ENCODE measurements at regions not wholly inside any gene's neighbourhood (a gene's known extent, or its start where the extent isn't known, plus 50 kb on each side); places are given as distances from the start of the nearest gene placed in this dataset.
"Not testable (repeated sequence)": the region's sequence is repeated elsewhere in the genome, so short reads cannot be mapped to it uniquely, and the experiment has no call there.

DNA sequence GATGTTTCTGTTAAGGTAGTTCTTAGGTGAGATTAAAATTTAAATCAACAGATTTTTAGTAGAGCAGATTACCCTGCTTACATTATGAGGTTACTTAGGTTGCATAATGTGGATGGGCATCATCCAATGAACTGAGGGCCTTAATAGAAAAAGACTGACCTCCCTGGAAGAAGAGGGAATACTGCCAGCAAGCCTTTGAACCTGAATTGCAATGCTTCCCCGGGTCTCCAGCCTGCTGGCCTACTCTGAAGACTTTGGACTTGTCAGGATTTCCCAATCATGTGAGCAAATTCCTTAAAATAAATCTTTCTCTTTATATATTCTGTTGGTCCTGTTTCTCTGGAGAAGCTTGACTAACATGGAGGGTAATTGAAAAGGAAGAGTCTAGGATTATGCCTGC is 542.1 kb upstream of the ARRDC3 start:
- TF ChIP-seq, protein P1, sequence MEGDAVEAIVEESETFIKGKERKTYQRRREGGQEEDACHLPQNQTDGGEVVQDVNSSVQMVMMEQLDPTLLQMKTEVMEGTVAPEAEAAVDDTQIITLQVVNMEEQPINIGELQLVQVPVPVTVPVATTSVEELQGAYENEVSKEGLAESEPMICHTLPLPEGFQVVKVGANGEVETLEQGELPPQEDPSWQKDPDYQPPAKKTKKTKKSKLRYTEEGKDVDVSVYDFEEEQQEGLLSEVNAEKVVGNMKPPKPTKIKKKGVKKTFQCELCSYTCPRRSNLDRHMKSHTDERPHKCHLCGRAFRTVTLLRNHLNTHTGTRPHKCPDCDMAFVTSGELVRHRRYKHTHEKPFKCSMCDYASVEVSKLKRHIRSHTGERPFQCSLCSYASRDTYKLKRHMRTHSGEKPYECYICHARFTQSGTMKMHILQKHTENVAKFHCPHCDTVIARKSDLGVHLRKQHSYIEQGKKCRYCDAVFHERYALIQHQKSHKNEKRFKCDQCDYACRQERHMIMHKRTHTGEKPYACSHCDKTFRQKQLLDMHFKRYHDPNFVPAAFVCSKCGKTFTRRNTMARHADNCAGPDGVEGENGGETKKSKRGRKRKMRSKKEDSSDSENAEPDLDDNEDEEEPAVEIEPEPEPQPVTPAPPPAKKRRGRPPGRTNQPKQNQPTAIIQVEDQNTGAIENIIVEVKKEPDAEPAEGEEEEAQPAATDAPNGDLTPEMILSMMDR (IDR thresholded peaks at IDR 0.05), result no peak
- no peaks in the 10 kb centered on the region for H3K4me1 ChIP-seq
- H3K36me3 ChIP-seq, result no peaks in the 10 kb centered on the region
- H3K4me3 ChIP-seq, result no peak overlapping the region
- H3K27me3 ChIP-seq, result no peaks in the 10 kb centered on the region
- no peak for DNase-seq
- H3K9me3 ChIP-seq, result no peaks in the 10 kb centered on the region
- intact Hi-C loops (cut with DNase I; ENCODE audit: low total_unique reads), result no loop called here
- no peak overlapping the region for H3K27ac ChIP-seq

DNA sequence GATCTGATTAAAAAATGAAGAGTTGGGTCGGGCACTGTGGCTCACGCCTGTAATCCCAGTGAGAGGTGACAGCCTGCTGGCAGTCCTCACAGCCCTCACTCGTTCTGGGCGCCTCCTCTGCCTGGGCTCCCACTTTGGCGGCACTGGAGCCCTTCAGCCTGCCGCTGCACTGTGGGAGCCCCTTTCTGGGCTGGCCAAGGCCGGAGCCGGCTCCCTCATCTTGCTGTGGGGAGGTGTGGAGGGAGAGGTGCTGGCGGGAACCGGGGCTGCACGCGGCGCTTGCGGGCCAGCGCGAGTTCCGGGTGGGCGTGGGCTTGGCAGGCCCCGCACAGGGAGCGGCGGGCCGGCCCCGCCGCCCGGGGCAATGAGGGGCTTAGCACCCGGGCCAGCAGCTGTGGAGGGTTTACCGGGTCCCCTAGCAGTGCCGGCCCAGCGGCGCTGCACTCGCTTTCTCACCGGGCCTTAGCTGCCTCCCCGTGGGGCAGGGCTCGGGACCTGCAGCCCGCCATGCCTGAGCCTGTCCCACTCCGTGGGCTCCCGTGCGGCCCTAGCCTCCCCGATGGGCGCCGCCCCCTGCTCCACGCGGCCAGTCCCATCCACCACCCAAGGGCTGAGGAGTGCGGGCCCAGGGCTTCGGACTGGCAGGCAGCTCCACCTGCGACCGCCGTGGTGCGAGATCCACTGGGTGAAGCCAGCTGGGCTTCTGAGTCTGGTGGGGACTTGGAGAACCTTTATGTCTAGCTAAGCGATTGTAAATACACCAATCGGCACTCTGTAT is 534.1 kb upstream of the ARRDC3 start:
- intact Hi-C loops (cut with DNase I; ENCODE audit: low total_unique reads); H3K9me3 ChIP-seq; H3K27me3 ChIP-seq; H3K36me3 ChIP-seq; H3K4me1 ChIP-seq; H3K4me3 ChIP-seq; H3K27ac ChIP-seq: not testable (repeated sequence)
- DNase-seq, result peak in 1 of 2 donors; percentile 58

DNA sequence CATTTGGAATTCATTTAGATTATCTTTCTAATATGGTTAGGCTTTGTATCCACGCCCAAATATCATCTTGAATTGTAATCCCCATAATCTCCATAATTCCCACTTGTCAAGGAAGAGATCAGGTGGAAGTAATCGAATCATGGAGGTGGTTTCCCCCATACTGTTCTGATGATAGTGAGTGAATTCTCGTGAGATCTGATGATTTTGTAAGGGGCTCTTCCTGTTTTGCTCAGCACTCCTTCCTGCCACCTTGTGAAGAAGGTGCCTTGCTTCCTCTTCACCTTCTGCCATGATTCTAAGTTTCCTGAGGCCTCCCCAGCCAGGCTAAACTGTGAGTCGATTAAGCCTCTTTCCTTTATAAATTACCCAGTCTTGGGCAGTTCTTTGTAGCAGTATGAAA is 527.5 kb upstream of the ARRDC3 start:
- TF ChIP-seq, protein P1 (IDR thresholded peaks at IDR 0.05), result no peak
- no peaks in the 10 kb centered on the region for H3K9me3 ChIP-seq
- H3K4me1 ChIP-seq, result no peaks in the 10 kb centered on the region
- intact Hi-C loops (cut with DNase I; ENCODE audit: low total_unique reads), result no loop called here
- DNase-seq, result no peak
- no peak overlapping the region for H3K4me3 ChIP-seq
- H3K27me3 ChIP-seq, result no peaks in the 10 kb centered on the region
- H3K27ac ChIP-seq, result no peak overlapping the region
- no peaks in the 10 kb centered on the region for H3K36me3 ChIP-seq

DNA sequence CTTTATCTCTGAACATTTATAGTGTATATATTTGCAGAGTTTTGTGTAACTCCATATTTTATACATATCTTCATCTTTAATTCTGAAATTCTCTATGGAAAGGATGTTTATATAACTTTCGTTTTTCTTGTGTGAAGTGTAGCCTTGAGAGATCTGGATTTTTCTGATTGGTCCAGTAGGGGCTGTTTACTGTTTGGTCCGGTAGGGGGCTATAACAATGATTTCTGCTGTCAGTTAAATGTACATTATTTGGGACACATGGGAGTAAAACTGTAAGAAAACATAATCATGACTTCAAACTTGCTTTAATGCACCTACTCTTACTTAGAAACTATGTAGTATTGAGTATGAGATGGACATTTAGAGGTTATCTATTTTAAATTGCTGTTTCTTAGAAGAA is 527.1 kb upstream of the ARRDC3 start:
- H3K36me3 ChIP-seq, result no peaks in the 10 kb centered on the region
- intact Hi-C loops (cut with DNase I; ENCODE audit: low total_unique reads), result no loop called here
- no peak overlapping the region for H3K27ac ChIP-seq
- no peaks in the 10 kb centered on the region for H3K27me3 ChIP-seq
- DNase-seq, result no peak
- H3K4me3 ChIP-seq, result no peak overlapping the region
- no peaks in the 10 kb centered on the region for H3K9me3 ChIP-seq
- TF ChIP-seq, protein P1 (IDR thresholded peaks at IDR 0.05), result no peak
- H3K4me1 ChIP-seq, result no peaks in the 10 kb centered on the region

DNA sequence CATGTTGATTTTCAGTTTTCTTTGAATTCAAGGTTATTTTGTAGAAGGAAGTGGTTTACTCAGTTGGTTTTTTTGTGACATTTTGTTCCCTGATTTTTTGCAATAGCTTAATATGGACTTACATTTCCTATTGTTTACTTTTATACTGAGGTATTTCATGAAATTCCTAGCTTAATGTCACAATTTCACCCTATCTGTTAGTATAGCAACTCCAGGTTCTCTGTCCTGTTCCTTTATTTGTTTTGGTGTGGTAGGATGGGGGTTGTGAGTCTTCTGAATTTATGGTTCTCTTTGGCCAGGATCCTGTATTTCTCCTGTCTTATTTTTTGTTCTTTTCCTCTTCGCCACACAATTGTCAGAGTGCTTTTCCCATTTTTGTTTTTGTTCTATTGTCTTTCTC is 523.4 kb upstream of the ARRDC3 start:
- intact Hi-C loops (cut with DNase I; ENCODE audit: low total_unique reads), result no loop called here
- no peaks in the 10 kb centered on the region for H3K9me3 ChIP-seq
- no peak overlapping the region for H3K4me3 ChIP-seq
- TF ChIP-seq, protein P1 (IDR thresholded peaks at IDR 0.05), result no peak
- no peak for DNase-seq
- no peaks in the 10 kb centered on the region for H3K4me1 ChIP-seq
- H3K27ac ChIP-seq, result no peak overlapping the region
- no peaks in the 10 kb centered on the region for H3K36me3 ChIP-seq
- H3K27me3 ChIP-seq, result no peaks in the 10 kb centered on the region

DNA sequence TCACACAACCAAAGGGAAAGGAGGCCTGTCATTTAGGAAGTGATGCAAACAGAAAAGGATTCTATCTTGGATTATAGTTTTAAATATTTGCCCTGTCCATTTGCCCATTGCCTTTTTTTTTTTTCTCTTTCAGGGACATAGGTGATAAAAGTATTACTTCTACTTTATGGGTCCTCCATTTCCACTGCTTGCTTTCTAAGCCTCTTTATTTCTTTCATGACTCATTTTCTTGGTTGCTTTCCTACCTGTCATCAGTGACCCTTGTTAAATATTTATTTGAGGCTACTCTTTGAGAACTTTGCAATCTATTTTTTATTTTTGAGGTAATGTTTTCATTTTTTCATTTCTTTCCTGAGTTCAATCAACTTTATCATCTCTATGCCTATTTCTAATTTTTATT is 522.9 kb upstream of the ARRDC3 start:
- H3K4me3 ChIP-seq, result no peak overlapping the region
- intact Hi-C loops (cut with DNase I; ENCODE audit: low total_unique reads), result no loop called here

More for the DNA sequence above, 522.9 kb upstream of the ARRDC3 start:
- H3K9me3 ChIP-seq, result no peaks in the 10 kb centered on the region
- no peaks in the 10 kb centered on the region for H3K36me3 ChIP-seq
- H3K4me1 ChIP-seq, result no peaks in the 10 kb centered on the region
- TF ChIP-seq, protein P1 (IDR thresholded peaks at IDR 0.05), result no peak
- no peak overlapping the region for H3K27ac ChIP-seq
- H3K27me3 ChIP-seq, result no peaks in the 10 kb centered on the region
- no peak for DNase-seq

All from tibial artery (tissue), 4 donors.